ENCODE measurements at regions not wholly inside any gene's neighbourhood (a gene's known extent, or its start where the extent isn't known, plus 50 kb on each side); places are given as distances from the start of the nearest gene placed in this dataset.

DNA sequence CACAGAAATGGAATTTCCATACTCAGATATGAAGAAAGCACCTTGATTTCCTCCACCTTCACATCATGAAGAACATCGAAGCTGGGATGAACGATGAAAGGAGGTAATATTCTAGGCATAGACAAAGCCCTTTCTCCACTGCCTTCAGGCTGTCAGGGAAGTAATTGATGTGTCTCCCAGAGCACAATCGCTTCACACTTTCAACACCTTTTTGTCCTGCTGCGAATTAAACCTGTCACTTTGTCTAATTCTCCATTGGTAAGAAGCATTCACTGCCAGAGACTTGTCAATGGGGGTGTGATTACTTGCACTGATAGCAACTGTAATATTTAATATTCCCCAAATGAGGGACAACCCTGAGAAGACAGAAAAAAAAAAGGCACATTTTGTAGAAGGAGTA, 260.1 kb downstream of the ETS1 start:
- no peak for DNase-seq (ENCODE audit: low read depth)

DNA sequence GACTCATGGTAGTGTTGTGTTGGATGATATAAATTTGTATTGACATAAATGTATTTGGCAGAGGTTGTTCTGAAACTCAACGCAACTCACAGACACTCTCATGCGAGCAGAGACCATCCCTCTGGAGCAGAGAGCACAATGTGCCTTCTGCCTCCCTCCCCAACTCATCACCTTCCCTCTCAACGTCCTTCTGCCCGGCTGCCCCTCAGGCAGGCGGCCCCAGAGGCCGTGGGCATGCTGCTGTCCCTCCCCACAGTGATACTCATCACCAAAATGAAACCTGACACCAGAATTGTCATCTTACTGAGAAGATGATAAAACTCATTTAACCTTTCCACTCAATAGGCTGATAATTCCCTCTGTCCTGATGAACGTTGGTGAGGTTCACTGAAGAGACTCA, 260.6 kb downstream of the ETS1 start:
- no peak for DNase-seq (ENCODE audit: low read depth)

DNA sequence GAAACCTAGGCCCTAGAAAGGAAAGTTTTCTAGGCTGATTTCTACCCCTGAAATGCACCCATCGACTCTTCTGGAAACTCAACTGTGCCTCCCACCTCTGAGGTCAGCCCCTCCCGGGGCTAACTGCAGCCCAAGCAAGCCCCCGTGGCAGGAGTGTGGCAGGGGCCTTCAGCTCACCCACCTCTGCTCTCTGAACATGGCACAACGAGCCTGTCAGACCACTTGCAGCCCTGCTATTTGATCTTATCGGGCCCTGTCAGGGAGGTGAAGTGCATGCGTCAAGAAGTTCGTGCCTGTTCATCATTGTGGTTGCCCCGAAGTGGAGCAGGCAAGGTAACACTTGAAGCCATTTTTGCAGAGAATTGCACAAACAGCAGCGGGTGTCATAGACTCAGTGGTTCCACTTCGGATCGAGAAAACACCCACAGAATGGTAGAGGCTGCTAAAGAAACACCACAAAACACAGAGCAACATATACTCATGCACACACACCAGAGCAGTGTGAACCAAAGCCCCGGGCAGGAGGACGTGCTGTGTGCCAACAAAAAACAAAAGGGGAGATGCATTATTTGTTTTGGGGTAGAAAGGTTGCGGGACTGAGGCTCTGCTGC, 262.7 kb downstream of the ETS1 start:
- peak; percentile 60 for DNase-seq (ENCODE audit: low read depth)

DNA sequence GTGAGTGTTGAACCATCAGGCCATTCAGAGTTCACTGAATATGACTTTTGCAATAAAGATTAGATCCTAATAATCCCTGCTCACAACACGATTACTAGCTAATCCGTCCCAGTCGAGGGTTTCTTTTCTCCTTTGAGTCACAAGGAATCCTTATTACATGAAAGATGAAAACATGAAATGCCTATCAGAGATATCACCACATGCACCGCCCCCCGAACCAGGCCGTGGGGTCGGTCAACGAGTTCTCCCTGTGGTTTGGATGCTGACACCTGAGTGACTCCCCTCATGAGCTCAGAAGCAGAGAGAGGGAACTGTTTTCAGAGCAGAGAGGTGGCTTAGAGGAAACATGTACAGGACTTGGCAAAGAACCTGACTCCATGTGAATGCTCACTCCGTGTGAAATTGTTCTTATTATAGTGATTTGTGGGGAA, 263.3 kb downstream of the ETS1 start:
- no peak for DNase-seq (ENCODE audit: low read depth)

DNA sequence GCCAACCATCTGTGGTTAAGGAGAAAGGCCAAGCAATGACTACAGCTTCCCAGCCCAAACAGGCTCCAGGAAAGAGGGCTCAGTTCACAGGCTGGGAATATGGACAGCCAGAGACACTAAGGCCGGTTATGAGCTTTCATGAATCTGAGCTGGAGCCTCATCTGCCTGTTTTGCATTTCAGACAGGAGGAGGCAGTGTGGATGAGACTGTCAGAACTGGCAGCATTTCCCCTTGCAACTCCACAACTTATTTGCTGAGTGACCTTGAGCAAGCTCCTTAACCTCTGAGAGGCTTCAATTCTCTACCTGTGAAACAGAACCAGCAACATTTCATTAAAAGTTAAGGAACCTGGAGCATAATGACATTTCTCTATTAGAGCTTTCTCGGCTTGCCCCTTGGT, 264.0 kb downstream of the ETS1 start:
- DNase-seq (ENCODE audit: low read depth): no peak

DNA sequence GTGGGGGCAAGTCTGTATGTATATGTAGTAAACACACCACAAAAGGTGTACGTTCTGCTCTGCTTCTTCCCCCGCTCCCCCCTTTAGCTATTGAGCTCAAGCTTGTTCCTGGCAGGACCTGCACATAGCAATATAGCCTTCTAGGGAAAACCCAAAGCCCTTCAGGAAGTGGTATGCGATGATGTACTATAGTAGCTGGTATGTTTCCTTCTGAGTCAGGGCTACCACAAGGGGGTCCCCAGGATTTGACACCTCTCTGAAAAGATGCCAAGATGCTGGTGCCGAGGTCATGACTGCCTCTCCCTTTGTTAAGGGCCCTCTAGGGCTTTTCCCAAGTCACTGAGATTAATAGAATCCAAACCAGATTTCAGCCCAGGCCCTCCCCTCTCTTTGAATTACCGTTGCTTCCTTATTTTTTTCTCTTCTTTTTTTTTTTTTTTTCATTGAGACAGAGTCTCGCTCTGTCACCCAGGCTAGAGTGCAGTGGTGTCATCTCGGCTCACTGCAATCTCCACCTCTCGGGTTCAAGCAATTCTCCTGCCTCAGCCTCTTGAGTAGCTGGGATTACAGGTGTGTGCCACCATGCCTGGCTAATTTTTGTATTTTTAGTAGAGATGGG, 268.4 kb downstream of the ETS1 start:
- DNase-seq (ENCODE audit: low read depth): no peak

DNA sequence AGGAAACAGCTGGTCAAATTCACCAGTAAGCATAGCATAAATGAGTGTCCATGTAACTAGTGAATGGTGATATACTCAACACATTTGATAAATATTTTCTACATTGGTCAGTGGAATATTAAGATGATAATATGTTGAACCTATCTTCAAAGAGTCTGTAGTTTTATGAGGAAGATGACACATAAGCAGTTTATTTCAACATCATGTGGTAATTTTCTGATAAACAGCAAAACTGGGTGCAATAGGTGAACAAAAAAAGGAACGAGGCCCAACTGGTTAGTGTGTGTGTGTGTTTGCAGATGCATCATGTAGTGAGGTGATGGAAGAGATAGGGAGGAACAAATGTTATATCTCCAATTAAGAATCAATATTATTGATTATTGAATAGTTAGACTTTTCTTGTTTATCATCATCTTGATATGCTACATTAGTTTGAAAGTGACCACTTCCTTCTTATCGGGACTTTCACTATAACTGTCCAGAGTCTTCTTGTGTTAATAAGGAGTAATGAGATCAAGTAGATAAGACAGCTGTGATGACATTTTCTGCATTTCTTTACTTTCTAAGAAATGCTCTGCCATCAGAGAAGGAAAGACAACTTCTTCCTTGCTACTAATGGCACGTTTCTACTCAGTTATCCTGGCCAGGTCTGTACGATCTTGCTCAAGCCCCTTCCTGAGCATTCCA, 270.7 kb downstream of the ETS1 start:
- DNase-seq (ENCODE audit: low read depth): no peak

DNA sequence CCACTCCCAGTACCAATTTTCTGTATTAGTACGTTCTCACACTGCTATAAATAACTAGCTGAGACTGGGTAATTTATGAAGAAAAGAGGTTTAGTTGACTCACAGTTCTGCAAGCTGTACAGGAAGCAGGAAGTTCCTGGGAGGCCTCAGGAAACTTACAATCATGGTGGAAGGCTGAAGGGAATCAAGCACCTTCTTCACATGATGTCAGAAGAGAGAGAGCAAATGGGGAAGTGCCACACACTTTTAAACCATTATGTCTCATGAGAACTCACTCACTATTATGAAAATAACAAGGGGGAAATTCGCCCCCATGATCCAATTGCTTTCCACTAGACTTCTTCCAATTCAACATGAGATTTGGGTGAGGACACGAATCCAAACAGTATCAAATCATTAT, 271.4 kb downstream of the ETS1 start:
- DNase-seq (ENCODE audit: low read depth): no peak

DNA sequence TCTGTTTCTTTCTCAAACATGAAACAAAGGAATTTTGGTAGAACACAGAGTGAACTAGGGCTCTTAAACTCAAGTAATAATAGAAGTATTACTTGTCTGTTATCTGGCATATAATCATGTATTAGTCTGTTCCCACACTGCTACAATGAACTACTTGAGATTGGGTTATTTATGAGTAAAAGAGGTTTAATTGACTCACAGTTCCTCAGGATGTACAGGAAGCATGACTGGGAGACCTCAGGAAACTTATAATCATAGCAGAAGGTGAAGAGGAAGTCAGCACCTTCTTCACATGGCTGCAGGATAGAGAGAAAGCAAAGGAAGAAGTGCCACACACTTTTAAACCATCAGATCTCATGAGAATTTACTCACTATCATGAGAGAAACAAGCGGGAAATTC, 273.4 kb downstream of the ETS1 start:
- DNase-seq (ENCODE audit: low read depth): no peak

DNA sequence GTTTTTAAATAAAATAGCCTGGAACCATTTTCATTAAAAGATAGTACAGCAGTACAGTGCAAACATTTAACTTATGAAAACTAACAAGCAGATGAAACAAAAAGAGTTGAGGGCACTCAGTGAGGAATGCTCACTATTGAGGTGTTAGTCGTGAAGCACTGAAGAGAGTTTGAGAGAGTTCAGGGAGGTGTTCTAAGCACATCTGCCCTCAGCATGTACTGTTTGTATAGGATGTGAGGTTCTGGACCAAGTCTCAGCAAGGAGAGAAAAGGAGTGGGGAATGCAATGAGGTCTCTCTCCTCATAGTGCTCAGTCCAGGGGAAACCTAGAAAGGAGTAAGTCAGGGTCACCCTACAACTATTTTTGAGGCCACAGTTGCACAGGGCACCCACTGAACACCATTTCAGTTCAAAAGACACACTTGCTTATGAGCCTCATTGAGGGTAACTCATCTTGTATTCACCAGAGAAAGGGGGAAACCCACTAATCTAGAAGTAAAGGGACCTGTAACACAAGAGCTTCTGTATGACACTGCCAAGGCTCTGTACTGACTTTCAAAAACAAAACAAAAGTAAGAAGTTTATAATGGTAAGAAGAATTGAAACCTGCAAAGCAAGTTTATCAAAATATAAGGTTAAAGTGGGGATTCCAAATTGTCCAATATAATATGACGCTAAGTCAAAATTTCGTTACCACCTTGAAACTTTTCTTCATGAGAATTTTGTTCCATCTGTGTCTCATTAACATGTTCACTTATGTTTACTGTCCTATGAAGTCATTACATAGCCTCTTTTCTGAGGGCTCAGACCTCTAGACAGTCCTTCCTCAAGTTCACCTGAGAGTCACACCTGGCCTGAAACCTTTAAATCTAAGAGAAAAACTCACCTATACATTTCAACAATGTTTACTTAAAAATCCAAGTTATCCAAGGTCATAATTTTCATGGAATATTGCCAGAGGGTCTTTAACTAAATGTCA, 275.3 kb downstream of the ETS1 start:
- no peak for DNase-seq (ENCODE audit: low read depth)

DNA sequence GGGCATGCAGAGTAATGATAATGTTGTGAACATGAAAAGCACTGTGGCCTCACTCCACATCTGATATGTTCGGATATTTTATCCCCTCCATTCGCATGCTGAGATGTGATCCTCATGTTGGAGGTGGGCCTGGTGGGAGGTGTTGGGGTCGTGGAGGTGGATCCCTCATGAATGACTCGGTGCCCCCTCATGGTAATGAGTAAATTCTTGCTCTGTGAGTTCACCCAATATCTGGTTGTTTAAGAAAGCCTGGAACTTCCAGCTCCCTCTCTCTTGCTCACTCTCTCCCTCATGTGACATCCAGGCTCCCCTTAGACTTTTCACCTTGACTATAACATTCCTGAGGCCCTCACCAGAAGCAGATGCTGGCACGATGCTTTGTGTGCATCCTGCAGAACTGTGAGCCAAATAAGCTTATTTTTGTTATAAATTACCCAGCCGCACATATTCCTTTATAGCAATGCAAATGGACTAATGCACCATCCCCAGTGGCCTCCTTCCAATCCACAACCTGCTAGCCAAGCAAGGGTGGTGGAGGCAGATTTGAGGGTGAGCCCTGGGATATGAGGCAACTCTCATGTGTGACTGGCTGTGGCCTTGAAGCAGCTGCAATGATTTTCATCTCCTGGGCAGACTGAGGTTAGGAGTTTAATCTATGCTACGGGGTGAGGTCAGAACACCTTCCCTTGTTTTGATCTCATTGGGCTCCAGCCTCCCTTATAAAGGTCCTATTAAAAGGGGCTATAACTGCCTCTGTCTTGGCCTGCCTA, 276.5 kb downstream of the ETS1 start:
- no peak for DNase-seq (ENCODE audit: low read depth)

DNA sequence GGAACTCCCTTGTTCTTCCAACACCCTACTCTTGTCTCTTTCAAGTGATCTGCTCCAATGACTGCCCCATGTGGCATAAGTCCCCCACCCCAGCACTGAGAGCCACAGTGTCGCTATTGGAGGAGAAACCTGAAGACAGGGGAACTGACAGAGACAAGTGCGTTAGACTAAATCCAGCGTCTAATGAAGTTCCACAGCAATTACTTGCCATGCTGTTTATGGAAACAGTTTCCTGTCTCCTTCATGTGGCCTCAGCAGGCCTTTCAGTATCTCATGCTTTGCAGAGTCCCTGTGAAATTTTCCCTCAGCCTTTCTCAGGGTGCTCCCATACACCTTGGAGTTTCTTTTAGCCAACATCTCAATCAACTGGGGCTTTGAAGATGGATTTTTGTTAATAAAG, 277.4 kb downstream of the ETS1 start:
- DNase-seq (ENCODE audit: low read depth): no peak

DNA sequence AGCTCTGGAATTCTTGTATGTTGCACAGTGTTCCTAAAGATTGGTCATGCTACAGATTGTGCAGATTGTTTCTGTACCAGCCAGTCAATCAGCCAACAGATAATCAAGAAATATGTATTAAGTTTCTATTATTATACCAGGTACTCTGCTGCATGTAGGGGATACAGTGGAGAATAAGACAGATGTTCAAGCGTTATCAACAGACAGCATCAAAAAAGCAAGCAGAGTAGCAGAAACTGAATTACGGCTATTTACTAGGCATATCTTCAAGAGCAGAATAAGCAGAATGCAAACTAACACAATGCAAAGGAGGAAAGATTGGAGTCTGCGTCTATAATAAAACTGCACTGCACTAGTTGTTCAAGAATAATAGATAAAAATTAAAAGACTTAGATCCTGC, 278.6 kb downstream of the ETS1 start:
- no peak for DNase-seq (ENCODE audit: low read depth)

DNA sequence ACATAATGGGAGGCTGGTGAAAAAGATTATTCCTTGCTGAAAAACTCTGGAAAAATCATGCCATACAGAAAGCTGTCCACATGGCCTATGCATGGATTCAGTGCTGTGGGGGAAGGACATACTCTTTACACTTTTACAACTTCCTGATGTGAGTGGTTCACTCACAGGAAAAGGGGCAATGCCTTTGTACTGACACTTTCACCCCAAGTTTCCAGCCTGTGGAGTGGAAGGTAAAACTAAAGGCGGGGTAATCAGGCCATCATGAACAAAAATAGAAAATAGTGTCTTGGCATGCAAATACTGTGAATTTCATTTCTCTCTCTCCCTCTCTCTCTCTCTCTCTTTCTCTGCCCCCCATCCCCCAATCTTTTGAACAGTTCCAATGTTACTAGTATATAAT, 281.8 kb downstream of the ETS1 start:
- DNase-seq (ENCODE audit: low read depth): no peak

DNA sequence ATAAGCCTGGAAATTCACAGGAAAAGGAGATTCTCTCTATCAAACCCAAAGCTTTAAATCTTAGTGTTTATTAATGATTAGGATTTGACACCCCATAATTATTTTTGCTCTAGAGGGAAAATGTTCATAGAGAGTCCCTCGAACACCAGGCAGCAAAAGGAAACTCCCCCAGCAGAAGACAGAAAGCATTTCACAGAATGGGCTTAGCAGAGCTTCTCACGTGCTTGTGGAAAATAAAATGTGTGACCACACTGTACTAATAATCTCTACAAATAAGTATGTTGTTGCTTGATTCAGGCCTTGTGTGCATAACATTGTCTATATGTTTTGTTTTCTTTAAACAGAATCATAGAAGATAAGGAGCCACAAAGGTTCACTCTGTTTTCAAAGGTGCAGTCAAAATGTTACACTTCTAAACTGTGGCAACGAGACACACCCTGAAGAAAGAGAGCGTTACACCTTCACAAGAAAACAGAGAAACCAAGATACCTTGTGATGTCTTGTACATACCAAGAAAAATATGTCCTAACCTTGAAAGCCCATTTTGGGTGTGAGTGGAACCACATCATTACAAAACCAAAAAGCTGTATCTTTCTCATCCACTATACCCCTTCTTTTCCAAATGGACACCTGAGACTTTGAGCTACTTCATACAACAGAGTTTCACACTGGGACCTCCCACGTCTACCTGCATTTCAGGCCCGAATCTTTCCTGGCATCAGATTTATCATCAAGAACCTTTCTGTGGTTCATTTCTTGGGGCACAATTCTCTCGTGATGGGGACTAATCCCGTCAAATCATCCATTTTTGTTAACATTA, 282.5 kb downstream of the ETS1 start:
- no peak for DNase-seq (ENCODE audit: low read depth)

DNA sequence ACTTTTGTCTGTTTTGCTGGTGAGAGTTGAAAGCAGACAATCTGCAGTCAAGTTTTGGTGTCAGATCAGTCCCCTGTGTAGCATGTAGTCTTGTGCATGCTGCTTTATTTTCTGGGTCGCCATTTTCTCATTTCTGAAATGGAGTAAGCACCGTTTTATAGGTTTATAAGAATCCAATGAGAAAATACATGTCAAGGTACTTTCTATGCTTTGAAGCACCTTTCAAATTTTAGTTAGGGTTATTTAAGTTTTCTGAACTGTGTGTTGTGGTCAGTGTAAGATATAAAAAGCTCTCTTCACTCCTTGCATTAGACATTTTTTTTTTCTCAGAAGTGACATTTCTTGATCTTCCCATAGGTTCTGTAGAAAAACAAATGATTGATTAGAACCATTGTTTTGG, 283.2 kb downstream of the ETS1 start:
- DNase-seq (ENCODE audit: low read depth): no peak

DNA sequence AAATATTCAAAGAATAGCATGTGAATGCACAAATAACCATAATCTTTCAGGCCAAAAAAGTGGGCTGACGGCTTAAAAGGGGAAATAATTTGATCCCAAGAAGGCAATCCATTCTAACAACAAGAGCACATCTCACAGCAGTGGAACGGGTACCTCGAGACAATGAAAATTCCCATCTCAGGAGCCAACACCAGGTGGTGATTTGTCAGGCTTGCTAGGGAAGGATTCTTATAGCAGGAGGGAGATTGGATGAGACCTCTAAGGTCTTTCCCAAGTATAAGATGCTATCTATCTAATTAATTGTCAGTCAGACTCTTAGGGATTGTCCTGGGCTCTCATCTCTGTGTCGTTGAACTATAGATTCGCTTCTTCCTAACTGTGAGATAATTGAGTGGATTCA, 284.0 kb downstream of the ETS1 start:
- no peak for DNase-seq (ENCODE audit: low read depth)

DNA sequence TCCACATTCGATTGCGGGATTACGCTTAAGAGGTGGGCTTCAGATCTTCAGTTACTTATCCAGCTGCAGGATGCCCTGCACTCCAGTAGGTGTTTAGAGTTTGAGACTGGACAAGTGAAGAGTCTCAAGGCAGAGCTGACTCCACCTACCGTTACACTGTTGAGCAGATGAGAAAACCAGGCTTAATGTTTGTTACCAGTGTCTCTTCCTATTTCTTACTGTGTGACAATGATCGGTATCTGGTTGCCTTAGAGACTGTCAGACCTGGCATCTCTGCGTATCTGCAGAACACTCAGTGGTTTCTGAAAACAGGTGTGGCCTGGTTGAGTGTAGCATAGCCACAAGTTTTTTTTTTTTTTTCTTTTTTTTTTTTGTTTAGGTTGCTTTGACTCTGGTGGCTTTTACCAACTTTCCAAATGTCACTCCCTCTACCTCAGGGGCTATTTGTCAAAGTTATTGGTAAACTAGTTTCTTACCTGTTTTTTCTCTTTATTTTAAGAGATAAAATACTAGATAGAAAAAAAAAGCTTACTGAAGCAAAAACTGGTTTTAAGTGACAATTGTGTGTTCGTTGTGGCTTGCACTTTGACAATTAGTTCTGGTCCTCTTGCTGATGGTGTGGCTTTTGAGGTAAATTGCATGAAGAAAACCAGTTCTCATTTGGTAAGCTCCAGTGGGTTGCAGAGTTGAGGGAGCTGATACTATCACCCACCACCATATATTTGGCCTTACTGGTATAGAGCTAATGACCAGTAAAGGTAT, 284.8 kb downstream of the ETS1 start:
- no peak for DNase-seq (ENCODE audit: low read depth)

DNA sequence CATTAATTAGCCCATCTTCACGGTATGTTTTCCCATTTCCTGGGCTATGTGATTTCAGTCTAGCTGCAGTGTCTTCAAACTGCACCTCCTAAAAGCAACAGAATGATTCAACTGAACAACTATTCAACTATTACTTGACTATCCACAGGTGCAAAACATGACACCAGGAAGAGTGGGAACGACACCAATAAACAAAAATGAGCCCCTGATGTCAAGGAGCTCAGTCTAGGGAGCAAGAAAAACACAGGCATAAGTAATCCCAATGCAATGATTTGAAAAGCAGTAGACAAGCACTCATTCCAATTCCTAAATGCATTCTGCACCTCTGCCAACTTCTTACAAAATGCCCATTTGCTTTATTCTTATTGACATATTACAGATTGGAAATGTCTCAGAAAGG, 285.6 kb downstream of the ETS1 start:
- DNase-seq (ENCODE audit: low read depth): no peak

DNA sequence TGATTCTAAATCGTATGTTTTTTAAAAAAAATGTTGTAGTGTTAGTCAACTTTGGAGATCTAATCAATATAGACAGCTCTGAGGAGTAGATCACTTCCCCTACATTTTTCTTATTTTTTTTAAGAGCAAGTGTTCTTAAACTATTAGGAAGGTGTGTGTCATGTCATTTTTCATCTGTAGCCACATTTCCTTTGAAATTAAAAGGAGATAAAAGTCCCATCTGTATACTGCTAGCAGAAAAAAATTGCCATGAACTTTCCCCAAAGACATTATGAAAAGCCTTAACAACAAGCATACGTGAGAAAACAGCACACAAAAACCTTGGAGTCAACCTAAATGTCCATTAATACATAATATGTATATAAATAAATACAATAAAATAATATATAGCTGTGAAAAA, 286.6 kb downstream of the ETS1 start:
- DNase-seq (ENCODE audit: low read depth): no peak

Data from stimulated activated CD8-positive, alpha-beta memory T cell treated with anti-CD3 and anti-CD28 coated beads, Interleukin-7, amount 100 ng/mL, for 24 hours (primary cell).